ENCODE measurements at regions not wholly inside any gene's neighbourhood (a gene's known extent, or its start where the extent isn't known, plus 50 kb on each side); places are given as distances from the start of the nearest gene placed in this dataset.

DNA sequence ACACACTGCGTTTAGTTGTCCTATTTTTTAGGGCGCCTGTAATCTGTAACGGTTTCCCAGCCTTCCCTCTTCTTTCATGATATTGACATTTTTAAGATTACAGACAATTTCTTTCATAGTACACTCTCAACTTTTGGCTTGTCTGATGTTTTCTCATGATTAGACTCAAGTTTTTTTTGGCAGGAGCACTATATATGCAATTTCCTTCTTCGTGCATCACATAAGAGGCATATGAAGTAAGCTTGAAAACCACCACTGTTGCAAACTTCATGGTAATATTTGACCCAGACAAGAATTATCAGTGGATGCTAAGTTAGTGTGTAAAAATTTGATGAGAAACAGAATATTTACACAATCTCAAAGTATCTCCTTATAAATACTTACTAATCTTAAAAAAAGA lies 119.2 kb upstream of the CMC1 start:
- Histone ChIP-seq H3K9me3 (ENCODE audit: control insufficient read depth in 1 of 2, insufficient read depth in 1 of 2, low read length in 2 of 2) (no peaks in the 10 kb centered on the region), H3K36me3 (ENCODE audit: insufficient read depth, low read length) (no peaks in the 10 kb centered on the region), H3K4me1 (ENCODE audit: insufficient read depth, low read length) (no peaks in the 10 kb centered on the region), H3K27me3 (ENCODE audit: control insufficient read depth in 1 of 2, insufficient read depth in 2 of 2, low read length in 2 of 2) (no peaks in the 10 kb centered on the region), H3K27ac (ENCODE audit: low read depth in 1 of 2, low read length in 2 of 2) (no peak overlapping the region), H3K4me3 (ENCODE audit: low read length) (no peak overlapping the region)
- no peak for ATAC-seq (ENCODE audit: poor library complexity)
- ChIA-PET POLR2A (no interaction called here), CTCF (no interaction called here)
- H3K4me1 Mint-ChIP-seq (ENCODE audit: low read depth): no peaks in the 10 kb centered on the region
- intact Hi-C loops (cut with DNase I, micrococcal nuclease): no loop called here
- H3K27me3 Mint-ChIP-seq: no peaks in the 10 kb centered on the region
- H3K36me3 Mint-ChIP-seq (ENCODE audit: low read depth): no peaks in the 10 kb centered on the region
- H3K27ac Mint-ChIP-seq: no peak overlapping the region
- DNase-seq: no peak
- TF ChIP-seq, protein P1, sequence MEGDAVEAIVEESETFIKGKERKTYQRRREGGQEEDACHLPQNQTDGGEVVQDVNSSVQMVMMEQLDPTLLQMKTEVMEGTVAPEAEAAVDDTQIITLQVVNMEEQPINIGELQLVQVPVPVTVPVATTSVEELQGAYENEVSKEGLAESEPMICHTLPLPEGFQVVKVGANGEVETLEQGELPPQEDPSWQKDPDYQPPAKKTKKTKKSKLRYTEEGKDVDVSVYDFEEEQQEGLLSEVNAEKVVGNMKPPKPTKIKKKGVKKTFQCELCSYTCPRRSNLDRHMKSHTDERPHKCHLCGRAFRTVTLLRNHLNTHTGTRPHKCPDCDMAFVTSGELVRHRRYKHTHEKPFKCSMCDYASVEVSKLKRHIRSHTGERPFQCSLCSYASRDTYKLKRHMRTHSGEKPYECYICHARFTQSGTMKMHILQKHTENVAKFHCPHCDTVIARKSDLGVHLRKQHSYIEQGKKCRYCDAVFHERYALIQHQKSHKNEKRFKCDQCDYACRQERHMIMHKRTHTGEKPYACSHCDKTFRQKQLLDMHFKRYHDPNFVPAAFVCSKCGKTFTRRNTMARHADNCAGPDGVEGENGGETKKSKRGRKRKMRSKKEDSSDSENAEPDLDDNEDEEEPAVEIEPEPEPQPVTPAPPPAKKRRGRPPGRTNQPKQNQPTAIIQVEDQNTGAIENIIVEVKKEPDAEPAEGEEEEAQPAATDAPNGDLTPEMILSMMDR (IDR thresholded peaks at IDR 0.05): no peak
- no peak overlapping the region for H3K4me3 Mint-ChIP-seq
- H3K9me3 Mint-ChIP-seq: no peaks in the 10 kb centered on the region

DNA sequence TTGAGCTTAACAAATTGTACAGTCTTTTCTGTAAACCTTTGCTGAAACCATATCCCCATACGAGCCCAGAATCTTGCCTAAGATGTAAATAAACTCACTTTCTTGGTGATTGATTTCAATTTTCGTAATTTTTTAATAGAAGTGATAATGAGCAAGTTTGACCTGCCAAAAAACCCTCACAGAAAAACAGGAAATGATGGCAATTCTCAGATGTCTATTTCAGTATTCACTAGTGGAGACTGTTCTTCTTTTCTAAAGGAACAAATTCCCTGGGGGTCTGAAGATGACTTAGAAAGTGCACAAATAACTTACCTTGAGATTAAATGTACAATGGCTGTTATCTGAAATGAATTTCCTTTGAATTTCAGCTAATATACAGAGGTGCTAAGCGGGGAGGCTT lies 116.5 kb upstream of the CMC1 start:
- Mint-ChIP-seq H3K27ac (no peak overlapping the region), H3K4me3 (no peak overlapping the region), H3K27me3 (no peaks in the 10 kb centered on the region), H3K4me1 (ENCODE audit: low read depth) (no peaks in the 10 kb centered on the region), H3K9me3 (no peaks in the 10 kb centered on the region), H3K36me3 (ENCODE audit: low read depth) (no peaks in the 10 kb centered on the region)
- POLR2A ChIA-PET: no interaction called here
- no peaks in the 10 kb centered on the region for H3K9me3 ChIP-seq (ENCODE audit: control insufficient read depth in 1 of 2, insufficient read depth in 1 of 2, low read length in 2 of 2)
- no peaks in the 10 kb centered on the region for H3K27me3 ChIP-seq (ENCODE audit: control insufficient read depth in 1 of 2, insufficient read depth in 2 of 2, low read length in 2 of 2)
- intact Hi-C loops (cut with DNase I, micrococcal nuclease): no loop called here
- TF ChIP-seq, protein P1 (IDR thresholded peaks at IDR 0.05): no peak
- CTCF ChIA-PET: no interaction called here
- DNase-seq: no peak
- H3K27ac ChIP-seq (ENCODE audit: low read depth in 1 of 2, low read length in 2 of 2): no peak overlapping the region
- no peaks in the 10 kb centered on the region for H3K36me3 ChIP-seq (ENCODE audit: insufficient read depth, low read length)
- H3K4me1 ChIP-seq (ENCODE audit: insufficient read depth, low read length): no peaks in the 10 kb centered on the region
- no peak overlapping the region for H3K4me3 ChIP-seq (ENCODE audit: low read length)
- no peak for ATAC-seq (ENCODE audit: poor library complexity)

DNA sequence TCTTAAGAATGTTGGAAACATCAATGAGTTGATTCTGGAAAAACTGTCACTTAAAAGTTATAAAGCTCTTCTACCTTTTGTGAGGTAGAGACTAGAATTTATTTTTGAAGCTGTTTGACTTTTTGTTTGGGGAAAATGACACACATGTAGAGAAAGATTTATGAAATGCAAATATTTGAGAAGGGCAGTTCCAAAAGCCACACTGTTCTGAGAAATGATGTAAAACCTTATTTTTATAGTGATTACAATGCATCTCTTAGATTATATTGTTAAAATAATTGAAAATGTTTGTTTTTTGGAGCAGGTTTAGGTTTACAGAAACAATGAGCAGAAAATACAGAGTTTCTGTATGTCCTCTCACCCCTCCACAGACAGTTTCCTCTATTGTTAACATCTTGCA lies 116.1 kb upstream of the CMC1 start:
- H3K9me3 Mint-ChIP-seq: no peaks in the 10 kb centered on the region
- H3K36me3 ChIP-seq (ENCODE audit: insufficient read depth, low read length): no peaks in the 10 kb centered on the region
- ATAC-seq (ENCODE audit: poor library complexity) (no peak), DNase-seq (no peak)
- POLR2A ChIA-PET: no interaction called here
- H3K36me3 Mint-ChIP-seq (ENCODE audit: low read depth): no peaks in the 10 kb centered on the region
- no peak overlapping the region for H3K27ac Mint-ChIP-seq
- CTCF ChIA-PET: no interaction called here
- H3K4me1 ChIP-seq (ENCODE audit: insufficient read depth, low read length): no peaks in the 10 kb centered on the region
- TF ChIP-seq, protein P1 (IDR thresholded peaks at IDR 0.05): no peak
- no peaks in the 10 kb centered on the region for H3K4me1 Mint-ChIP-seq (ENCODE audit: low read depth)
- H3K27ac ChIP-seq (ENCODE audit: low read depth in 1 of 2, low read length in 2 of 2): no peak overlapping the region
- no peaks in the 10 kb centered on the region for H3K9me3 ChIP-seq (ENCODE audit: control insufficient read depth in 1 of 2, insufficient read depth in 1 of 2, low read length in 2 of 2)
- intact Hi-C loops (cut with DNase I, micrococcal nuclease): no loop called here
- no peaks in the 10 kb centered on the region for H3K27me3 Mint-ChIP-seq
- H3K27me3 ChIP-seq (ENCODE audit: control insufficient read depth in 1 of 2, insufficient read depth in 2 of 2, low read length in 2 of 2): no peaks in the 10 kb centered on the region
- H3K4me3 Mint-ChIP-seq: no peak overlapping the region
- no peak overlapping the region for H3K4me3 ChIP-seq (ENCODE audit: low read length)
